ENCODE measurements at regions not wholly inside any gene's neighbourhood (a gene's known extent, or its start where the extent isn't known, plus 50 kb on each side); places are given as distances from the start of the nearest gene placed in this dataset.

DNA sequence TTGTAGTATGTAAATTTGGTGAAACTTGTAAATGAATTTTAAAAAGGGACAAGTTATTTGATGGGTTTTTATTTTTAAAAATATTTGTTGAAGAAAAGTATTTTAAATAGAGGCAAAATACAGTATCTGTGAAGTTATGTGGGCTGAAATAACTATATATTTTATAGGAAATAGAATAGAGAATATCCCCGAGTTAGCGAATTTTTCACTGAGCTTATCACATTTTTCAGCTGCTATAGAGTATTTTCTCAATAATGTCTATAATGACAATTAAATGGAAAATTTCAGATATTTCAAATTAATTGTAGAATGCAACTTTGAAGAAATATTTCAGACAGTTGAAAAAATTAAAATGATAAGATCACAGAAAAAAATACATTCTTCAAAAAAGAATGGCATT, 166.4 kb upstream of the TP63 start:
- TF ChIP-seq, protein P1, sequence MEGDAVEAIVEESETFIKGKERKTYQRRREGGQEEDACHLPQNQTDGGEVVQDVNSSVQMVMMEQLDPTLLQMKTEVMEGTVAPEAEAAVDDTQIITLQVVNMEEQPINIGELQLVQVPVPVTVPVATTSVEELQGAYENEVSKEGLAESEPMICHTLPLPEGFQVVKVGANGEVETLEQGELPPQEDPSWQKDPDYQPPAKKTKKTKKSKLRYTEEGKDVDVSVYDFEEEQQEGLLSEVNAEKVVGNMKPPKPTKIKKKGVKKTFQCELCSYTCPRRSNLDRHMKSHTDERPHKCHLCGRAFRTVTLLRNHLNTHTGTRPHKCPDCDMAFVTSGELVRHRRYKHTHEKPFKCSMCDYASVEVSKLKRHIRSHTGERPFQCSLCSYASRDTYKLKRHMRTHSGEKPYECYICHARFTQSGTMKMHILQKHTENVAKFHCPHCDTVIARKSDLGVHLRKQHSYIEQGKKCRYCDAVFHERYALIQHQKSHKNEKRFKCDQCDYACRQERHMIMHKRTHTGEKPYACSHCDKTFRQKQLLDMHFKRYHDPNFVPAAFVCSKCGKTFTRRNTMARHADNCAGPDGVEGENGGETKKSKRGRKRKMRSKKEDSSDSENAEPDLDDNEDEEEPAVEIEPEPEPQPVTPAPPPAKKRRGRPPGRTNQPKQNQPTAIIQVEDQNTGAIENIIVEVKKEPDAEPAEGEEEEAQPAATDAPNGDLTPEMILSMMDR (IDR thresholded peaks at IDR 0.05) = no peak
- TF ChIP-seq POLR2A (IDR thresholded peaks at IDR 0.05) (no peak), POLR2AphosphoS5 (IDR thresholded peaks at IDR 0.05) (no peak)

Measured in prostate gland (tissue), 2 donors.